ENCODE measurements at regions not wholly inside any gene's neighbourhood (a gene's known extent, or its start where the extent isn't known, plus 50 kb on each side); places are given as distances from the start of the nearest gene placed in this dataset.

DNA sequence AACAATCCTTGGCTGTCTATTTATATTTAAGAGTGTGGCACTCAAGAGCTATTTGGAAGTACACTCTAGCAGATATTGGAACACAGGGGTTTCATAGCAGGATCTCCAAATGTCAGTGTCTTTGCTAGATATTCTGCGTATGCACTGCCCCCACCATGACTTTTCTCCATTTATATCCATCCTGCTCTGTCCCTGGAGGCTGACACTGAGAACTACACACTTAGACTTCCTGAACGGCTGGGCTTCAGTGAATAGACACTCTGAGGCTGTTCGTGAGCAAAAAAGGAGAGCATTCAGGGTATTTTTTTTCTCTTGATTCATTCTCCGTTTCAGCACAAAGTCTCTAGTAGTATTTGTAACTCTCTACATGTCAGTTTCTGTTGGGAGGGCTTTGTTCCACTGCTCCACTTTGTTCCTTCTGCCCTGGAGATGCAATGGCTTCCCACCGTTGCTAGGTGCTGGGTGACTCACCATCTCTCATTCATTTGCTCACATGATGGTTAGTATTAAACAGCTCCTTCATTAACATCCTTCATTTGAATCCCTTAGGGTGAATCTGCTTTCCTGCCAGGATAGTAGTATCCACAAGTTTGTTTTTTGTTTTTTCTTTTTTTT lies 155.9 kb upstream of the SLC13A1 start:
- Histone ChIP-seq H3K36me3 (ENCODE audit: insufficient read depth) (no peaks in the 10 kb centered on the region), H3K27me3 (ENCODE audit: insufficient read depth) (no peaks in the 10 kb centered on the region), H3K4me2 (no peak overlapping the region), H3K9me2 (ENCODE audit: insufficient read depth) (peaks cover 6% of the 10 kb centered on the region; the same call in 1 of the 2 replicates), H3K4me1 (ENCODE audit: insufficient read depth) (peaks cover 9% of the 10 kb centered on the region; the same call in 1 of the 2 replicates), H4K20me1 (replicated peaks; ENCODE audit: insufficient read depth) (no peaks in the 10 kb centered on the region), H3K27ac (ENCODE audit: low read depth) (no peak overlapping the region), H3F3A (replicated peaks; ENCODE audit: low read depth) (no peaks in the 10 kb centered on the region), H3K4me3 (no peak overlapping the region), H2AFZ (peak overlapping the region; percentile 9; the same call in 1 of the 2 replicates), H3K79me2 (replicated peaks; ENCODE audit: insufficient read depth) (no peaks in the 10 kb centered on the region)
- Mint-ChIP-seq H3K27ac (peak overlapping the region; percentile 70), H3K27me3 (ENCODE audit: insufficient read depth, low read depth, poor library complexity) (peaks cover 5% of the 10 kb centered on the region), H3K36me3 (ENCODE audit: low read depth) (no peaks in the 10 kb centered on the region), H3K4me3 (no peak overlapping the region), H3K9me3 (no peaks in the 10 kb centered on the region; the same call in 2 of the 3 replicates), H3K4me1 (peaks cover 18% of the 10 kb centered on the region)
- ATAC-seq, result peak; percentile 44
- TF ChIP-seq, protein P1, sequence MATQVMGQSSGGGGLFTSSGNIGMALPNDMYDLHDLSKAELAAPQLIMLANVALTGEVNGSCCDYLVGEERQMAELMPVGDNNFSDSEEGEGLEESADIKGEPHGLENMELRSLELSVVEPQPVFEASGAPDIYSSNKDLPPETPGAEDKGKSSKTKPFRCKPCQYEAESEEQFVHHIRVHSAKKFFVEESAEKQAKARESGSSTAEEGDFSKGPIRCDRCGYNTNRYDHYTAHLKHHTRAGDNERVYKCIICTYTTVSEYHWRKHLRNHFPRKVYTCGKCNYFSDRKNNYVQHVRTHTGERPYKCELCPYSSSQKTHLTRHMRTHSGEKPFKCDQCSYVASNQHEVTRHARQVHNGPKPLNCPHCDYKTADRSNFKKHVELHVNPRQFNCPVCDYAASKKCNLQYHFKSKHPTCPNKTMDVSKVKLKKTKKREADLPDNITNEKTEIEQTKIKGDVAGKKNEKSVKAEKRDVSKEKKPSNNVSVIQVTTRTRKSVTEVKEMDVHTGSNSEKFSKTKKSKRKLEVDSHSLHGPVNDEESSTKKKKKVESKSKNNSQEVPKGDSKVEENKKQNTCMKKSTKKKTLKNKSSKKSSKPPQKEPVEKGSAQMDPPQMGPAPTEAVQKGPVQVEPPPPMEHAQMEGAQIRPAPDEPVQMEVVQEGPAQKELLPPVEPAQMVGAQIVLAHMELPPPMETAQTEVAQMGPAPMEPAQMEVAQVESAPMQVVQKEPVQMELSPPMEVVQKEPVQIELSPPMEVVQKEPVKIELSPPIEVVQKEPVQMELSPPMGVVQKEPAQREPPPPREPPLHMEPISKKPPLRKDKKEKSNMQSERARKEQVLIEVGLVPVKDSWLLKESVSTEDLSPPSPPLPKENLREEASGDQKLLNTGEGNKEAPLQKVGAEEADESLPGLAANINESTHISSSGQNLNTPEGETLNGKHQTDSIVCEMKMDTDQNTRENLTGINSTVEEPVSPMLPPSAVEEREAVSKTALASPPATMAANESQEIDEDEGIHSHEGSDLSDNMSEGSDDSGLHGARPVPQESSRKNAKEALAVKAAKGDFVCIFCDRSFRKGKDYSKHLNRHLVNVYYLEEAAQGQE (IDR thresholded peaks at IDR 0.05; ENCODE audit: unreplicated experiment), result no peak
- TF ChIP-seq, protein P2, sequence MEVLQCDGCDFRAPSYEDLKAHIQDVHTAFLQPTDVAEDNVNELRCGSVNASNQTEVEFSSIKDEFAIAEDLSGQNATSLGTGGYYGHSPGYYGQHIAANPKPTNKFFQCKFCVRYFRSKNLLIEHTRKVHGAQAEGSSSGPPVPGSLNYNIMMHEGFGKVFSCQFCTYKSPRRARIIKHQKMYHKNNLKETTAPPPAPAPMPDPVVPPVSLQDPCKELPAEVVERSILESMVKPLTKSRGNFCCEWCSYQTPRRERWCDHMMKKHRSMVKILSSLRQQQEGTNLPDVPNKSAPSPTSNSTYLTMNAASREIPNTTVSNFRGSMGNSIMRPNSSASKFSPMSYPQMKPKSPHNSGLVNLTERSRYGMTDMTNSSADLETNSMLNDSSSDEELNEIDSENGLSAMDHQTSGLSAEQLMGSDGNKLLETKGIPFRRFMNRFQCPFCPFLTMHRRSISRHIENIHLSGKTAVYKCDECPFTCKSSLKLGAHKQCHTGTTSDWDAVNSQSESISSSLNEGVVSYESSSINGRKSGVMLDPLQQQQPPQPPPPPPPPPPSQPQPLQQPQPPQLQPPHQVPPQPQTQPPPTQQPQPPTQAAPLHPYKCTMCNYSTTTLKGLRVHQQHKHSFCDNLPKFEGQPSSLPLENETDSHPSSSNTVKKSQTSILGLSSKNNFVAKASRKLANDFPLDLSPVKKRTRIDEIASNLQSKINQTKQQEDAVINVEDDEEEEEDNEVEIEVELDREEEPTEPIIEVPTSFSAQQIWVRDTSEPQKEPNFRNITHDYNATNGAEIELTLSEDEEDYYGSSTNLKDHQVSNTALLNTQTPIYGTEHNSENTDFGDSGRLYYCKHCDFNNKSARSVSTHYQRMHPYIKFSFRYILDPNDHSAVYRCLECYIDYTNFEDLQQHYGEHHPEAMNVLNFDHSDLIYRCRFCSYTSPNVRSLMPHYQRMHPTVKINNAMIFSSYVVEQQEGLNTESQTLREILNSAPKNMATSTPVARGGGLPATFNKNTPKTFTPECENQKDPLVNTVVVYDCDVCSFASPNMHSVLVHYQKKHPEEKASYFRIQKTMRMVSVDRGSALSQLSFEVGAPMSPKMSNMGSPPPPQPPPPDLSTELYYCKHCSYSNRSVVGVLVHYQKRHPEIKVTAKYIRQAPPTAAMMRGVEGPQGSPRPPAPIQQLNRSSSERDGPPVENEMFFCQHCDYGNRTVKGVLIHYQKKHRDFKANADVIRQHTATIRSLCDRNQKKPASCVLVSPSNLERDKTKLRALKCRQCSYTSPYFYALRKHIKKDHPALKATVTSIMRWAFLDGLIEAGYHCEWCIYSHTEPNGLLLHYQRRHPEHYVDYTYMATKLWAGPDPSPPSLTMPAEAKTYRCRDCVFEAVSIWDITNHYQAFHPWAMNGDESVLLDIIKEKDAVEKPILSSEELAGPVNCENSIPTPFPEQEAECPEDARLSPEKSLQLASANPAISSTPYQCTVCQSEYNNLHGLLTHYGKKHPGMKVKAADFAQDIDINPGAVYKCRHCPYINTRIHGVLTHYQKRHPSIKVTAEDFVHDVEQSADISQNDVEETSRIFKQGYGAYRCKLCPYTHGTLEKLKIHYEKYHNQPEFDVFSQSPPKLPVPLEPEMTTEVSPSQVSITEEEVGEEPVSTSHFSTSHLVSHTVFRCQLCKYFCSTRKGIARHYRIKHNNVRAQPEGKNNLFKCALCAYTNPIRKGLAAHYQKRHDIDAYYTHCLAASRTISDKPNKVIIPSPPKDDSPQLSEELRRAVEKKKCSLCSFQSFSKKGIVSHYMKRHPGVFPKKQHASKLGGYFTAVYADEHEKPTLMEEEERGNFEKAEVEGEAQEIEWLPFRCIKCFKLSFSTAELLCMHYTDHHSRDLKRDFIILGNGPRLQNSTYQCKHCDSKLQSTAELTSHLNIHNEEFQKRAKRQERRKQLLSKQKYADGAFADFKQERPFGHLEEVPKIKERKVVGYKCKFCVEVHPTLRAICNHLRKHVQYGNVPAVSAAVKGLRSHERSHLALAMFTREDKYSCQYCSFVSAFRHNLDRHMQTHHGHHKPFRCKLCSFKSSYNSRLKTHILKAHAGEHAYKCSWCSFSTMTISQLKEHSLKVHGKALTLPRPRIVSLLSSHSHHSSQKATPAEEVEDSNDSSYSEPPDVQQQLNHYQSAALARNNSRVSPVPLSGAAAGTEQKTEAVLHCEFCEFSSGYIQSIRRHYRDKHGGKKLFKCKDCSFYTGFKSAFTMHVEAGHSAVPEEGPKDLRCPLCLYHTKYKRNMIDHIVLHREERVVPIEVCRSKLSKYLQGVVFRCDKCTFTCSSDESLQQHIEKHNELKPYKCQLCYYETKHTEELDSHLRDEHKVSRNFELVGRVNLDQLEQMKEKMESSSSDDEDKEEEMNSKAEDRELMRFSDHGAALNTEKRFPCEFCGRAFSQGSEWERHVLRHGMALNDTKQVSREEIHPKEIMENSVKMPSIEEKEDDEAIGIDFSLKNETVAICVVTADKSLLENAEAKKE (CRISPR knock-in tag; IDR thresholded peaks at IDR 0.05), result no peak
- TF ChIP-seq, protein P3, sequence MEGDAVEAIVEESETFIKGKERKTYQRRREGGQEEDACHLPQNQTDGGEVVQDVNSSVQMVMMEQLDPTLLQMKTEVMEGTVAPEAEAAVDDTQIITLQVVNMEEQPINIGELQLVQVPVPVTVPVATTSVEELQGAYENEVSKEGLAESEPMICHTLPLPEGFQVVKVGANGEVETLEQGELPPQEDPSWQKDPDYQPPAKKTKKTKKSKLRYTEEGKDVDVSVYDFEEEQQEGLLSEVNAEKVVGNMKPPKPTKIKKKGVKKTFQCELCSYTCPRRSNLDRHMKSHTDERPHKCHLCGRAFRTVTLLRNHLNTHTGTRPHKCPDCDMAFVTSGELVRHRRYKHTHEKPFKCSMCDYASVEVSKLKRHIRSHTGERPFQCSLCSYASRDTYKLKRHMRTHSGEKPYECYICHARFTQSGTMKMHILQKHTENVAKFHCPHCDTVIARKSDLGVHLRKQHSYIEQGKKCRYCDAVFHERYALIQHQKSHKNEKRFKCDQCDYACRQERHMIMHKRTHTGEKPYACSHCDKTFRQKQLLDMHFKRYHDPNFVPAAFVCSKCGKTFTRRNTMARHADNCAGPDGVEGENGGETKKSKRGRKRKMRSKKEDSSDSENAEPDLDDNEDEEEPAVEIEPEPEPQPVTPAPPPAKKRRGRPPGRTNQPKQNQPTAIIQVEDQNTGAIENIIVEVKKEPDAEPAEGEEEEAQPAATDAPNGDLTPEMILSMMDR (conservative IDR thresholded peaks at IDR 0.05; ENCODE audit: low read depth in 2 of 2), result peak in 1 of 2 experiments; percentile 34; a peak in 2 of 4 replicates
- DNase-seq (ENCODE audit: low spot score), result peak; percentile 30

Measured in GM23338 (cell line).